Right ventricle myocardium superior (tissue), 1 donor: ENCODE measurements at regions not wholly inside any gene's neighbourhood (a gene's known extent, or its start where the extent isn't known, plus 50 kb on each side); places are given as distances from the start of the nearest gene placed in this dataset.

Source experiments
- ATAC-seq: fragments of 200-7000 bp; cut with Tn5 transposase; one replicate; pipeline ENCODE4 v1.9.1; 2020; ENCODE audit warnings: mild to moderate bottlenecking; ENCODE audit not compliant: poor library complexity
- DNase-seq: peaks from one replicate; pipeline ENCODE4 v3.0.0-alpha.2; 2020
- intact Hi-C: fragments of 100-400 bp; cut with DNase I; formaldehyde crosslinking; loops from one replicate; pipeline ENCODE4 v1.11.2; 2022
- donor health status: DM: no; HTN: yes; CAD: no; lungs with severe emphysema.

GRCh38 chr10:46223626-46224413 is 63.0 kb upstream of the ANTXRL start:
- DNase-seq (no peak), ATAC-seq (no peak)
- intact Hi-C loops, result loop anchor here (10.0 kb wide), 1 partner anchor 101 kb away; no protein-coding TSS in a partner anchor

- ATAC-seq (no peak), DNase-seq (no peak)
- intact Hi-C loops, result loop anchor here (10.0 kb wide), 1 partner anchor 100 kb away; no protein-coding TSS in a partner anchor
Observed at GRCh38 chr10:46224414-46224682, 62.4 kb upstream of the ANTXRL start.

- ATAC-seq (no peak), DNase-seq (no peak)
- intact Hi-C loops, result loop anchor here (10.0 kb wide), 1 partner anchor 99 kb away; no protein-coding TSS in a partner anchor
Observed at GRCh38 chr10:46225597-46225996, 61.2 kb upstream of the ANTXRL start.

GRCh38 chr10:46226232-46226631 is 60.6 kb upstream of the ANTXRL start:
- intact Hi-C loops, result loop anchor here (10.0 kb wide), 1 partner anchor 99 kb away; no protein-coding TSS in a partner anchor
- no peak for DNase-seq

GRCh38 chr10:46226900-46227558 is 59.8 kb upstream of the ANTXRL start:
- no peak for ATAC-seq
- intact Hi-C loops, result loop anchor here (10.0 kb wide), 1 partner anchor 98 kb away; no protein-coding TSS in a partner anchor

More at GRCh38 chr10:46226232-46226631, 60.6 kb upstream of the ANTXRL start:
- no peak for ATAC-seq

GRCh38 chr10:46227571-46227935 is 59.2 kb upstream of the ANTXRL start:
- ATAC-seq (no peak), DNase-seq (no peak)
- intact Hi-C loops, result loop anchor here (10.0 kb wide), 1 partner anchor 97 kb away; no protein-coding TSS in a partner anchor

More at GRCh38 chr10:46226900-46227558, 59.8 kb upstream of the ANTXRL start:
- DNase-seq, result no peak

GRCh38 chr10:46227936-46228562 is 58.7 kb upstream of the ANTXRL start:
- peak; percentile 23 for ATAC-seq
- no peak for DNase-seq

GRCh38 chr10:46228563-46229071 is 58.2 kb upstream of the ANTXRL start:
- intact Hi-C loops, result loop anchor here (10.0 kb wide), 1 partner anchor 96 kb away; no protein-coding TSS in a partner anchor
- peak; percentile 98 for ATAC-seq

More at GRCh38 chr10:46227936-46228562, 58.7 kb upstream of the ANTXRL start:
- intact Hi-C loops, result loop anchor here (10.0 kb wide), 1 partner anchor 97 kb away; no protein-coding TSS in a partner anchor

GRCh38 chr10:46229144-46229563 is 57.6 kb upstream of the ANTXRL start:
- DNase-seq, result no peak
- ATAC-seq, result no peak
- intact Hi-C loops, result loop anchor here (10.0 kb wide), 1 partner anchor 96 kb away; no protein-coding TSS in a partner anchor

More at GRCh38 chr10:46228563-46229071, 58.2 kb upstream of the ANTXRL start:
- peak; percentile 77 for DNase-seq

GRCh38 chr10:46230615-46231014 is 56.2 kb upstream of the ANTXRL start:
- no peak for ATAC-seq
- no peak for DNase-seq
- intact Hi-C loops, result no loop called here

- intact Hi-C loops, result no loop called here
- DNase-seq (no peak), ATAC-seq (no peak)
Observed at GRCh38 chr10:46231087-46231486, 55.7 kb upstream of the ANTXRL start.

- intact Hi-C loops, result no loop called here
- DNase-seq (no peak), ATAC-seq (no peak)
Observed at GRCh38 chr10:46232084-46232483, 54.7 kb upstream of the ANTXRL start.

GRCh38 chr10:46232666-46233065 is 54.1 kb upstream of the ANTXRL start:
- ATAC-seq (no peak), DNase-seq (no peak)
- intact Hi-C loops, result no loop called here

- ATAC-seq (no peak), DNase-seq (no peak)
- intact Hi-C loops, result no loop called here
Observed at GRCh38 chr10:46233181-46233580, 53.6 kb upstream of the ANTXRL start.

- intact Hi-C loops, result no loop called here
- ATAC-seq, result no peak
- no peak for DNase-seq
Observed at GRCh38 chr10:46234026-46234425, 52.8 kb upstream of the ANTXRL start.

- ATAC-seq (no peak), DNase-seq (no peak)
- intact Hi-C loops, result no loop called here
Observed at GRCh38 chr10:46234431-46235060, 52.3 kb upstream of the ANTXRL start.

- ATAC-seq, result no peak
- DNase-seq, result no peak
- intact Hi-C loops, result no loop called here
Observed at GRCh38 chr10:46235705-46236545, 50.9 kb upstream of the ANTXRL start.

GRCh38 chr10:46236546-46236887 is 50.3 kb upstream of the ANTXRL start:
- intact Hi-C loops, result no loop called here

More at GRCh38 chr10:46236546-46236887, 50.3 kb upstream of the ANTXRL start:
- no peak for ATAC-seq
- no peak for DNase-seq
